SH-SY5Y (cell line): ENCODE measurements at regions not wholly inside any gene's neighbourhood (a gene's known extent, or its start where the extent isn't known, plus 50 kb on each side); places are given as distances from the start of the nearest gene placed in this dataset.

Source experiments
- GATA2 ChIP-seq: IDR thresholded peaks from 2 replicates; pipeline ENCODE4 v1.6.1; 2011; ENCODE audit warnings: mild to moderate bottlenecking, low read depth, low read length
- GATA3 ChIP-seq: IDR thresholded peaks from 2 replicates; pipeline ENCODE4 v1.6.1; 2011; ENCODE audit warnings: low read depth, mild to moderate bottlenecking, low read length, moderate library complexity

DNA sequence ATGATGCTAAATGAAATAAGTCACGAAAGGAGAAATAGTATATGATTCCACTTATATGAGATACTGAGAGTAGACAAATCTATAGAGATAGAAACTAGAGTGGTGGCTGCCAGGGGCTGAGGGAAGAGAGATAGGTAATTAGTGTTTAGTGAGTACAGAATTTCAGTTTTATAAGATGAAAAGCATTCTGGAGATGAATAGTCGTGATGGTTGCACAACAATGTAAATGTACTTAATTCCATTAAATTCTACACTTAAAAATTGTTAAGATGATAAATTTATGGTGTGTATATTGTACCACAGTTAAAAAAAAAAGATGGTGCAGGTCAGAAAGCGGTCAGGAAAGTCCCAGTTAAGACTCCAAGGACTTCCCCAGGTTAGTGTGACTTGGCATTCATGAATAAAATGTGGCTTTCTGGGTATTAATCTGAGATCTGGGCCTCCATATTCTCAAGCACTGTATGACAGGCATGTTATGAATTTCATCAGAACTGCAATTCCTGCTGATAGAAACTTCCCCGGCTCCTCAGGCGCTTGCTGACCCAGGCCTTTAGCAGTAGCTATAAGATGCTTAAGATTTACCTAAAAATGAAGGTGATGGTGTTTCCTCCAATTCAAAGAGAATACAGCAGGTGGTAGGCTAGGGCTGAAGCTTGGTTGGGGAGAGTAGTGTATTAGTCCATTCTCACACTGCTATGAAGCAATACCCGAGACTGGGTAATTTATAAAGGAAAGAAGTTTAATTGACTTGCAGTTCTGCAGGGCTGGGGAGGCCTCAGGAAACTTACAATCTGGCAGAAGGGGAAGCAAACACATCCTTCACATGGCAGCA is 115.3 kb upstream of the SOX9 start:
- TF ChIP-seq GATA3 (no peak), GATA2 (no peak)
